Stimulated activated naive CD4-positive, alpha-beta T cell treated with Interleukin-2 at 50 U/mL for 16 hours (primary cell): ENCODE measurements at regions not wholly inside any gene's neighbourhood (a gene's known extent, or its start where the extent isn't known, plus 50 kb on each side); places are given as distances from the start of the nearest gene placed in this dataset.

Experiments used
- DNase-seq: peaks from one replicate; lab custom pipeline; 2025; lab: John Stamatoyannopoulos, UW

DNA sequence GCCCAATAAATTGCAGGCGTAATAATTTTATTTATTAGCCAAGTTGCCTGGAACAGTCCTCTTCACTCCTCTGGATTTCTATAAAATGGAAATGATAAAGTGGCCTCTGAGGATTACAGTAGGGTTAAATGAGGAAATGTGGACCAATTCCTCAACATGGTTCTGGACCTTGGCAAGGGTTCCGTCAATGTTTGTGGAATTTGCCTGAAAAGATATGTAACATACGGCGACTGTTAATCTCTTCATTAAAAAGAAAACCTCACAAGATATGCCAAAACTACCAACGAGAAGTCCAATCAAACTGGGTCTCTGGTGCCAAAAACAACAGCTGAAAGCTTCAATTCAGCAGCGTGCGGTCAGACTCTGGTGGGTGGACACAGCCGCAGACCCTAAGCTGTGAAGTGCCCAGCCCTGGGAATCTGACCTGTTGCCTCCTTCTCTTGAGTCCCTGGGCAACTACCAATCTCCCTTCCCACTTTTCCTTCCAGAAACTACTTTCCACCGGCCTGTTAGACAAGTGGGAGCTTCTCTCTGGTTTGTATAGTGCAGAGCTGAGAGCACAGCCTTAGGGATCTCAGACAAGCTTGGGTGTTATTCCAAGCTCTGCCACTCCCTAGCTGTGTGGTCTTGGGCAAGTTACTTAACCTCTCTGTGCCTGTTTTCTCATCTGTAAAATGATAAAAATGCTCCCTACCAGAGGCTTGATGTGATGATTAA, 190.5 kb upstream of the GSC start:
- DNase-seq = no peak

DNA sequence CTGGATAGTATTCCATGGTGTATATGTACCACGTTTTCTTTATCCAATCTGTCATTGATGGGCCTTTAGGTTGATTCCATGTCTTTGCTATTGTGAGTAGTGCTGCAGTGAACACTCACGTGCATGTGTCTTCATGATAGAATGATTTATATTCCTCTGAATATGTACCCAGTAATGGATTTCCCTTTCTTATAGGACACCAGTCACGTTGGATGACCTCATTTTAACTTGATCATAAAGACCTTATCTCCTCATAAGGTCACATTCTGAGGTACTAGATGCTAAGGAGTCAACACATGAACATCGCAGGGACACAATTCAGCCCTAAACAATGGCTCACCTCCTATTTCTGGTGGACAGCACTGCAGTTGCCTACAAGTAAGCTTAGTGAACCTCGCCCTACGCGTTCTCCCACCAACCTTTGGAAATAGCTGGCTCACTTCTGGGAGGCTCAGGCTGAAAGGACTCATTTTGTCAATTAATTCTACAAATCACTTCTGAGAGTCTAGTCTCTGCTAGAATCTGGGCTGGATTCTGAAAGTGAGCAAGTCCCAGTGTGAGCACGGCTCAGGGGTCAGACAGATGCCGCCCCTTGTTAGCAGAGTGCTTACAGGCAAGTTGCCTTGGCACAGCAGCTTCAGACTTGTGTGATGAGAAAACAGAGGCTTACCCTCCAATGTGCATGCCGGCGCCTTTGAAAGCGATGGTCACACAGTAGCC, 183.8 kb upstream of the GSC start:
- no peak for DNase-seq

DNA sequence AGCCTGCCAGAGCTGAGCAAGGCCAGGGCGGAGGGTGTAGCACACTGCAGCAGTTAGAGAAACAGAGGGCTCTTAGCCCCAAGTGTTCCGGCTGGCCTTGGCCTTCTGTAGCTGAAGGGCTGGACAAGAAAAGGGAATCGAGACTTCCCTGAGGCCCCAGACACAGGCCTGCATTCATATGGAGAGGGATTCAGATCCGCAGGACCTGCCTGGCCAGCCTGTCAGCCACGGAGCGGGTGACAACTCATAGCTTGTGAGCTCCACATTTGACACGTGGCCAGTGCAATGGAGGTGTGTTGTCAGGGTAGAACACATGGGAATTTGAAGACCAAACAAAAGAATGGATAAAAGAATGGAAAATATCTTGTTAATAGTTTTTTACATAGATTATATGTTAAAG, 182.2 kb upstream of the GSC start:
- DNase-seq = no peak

DNA sequence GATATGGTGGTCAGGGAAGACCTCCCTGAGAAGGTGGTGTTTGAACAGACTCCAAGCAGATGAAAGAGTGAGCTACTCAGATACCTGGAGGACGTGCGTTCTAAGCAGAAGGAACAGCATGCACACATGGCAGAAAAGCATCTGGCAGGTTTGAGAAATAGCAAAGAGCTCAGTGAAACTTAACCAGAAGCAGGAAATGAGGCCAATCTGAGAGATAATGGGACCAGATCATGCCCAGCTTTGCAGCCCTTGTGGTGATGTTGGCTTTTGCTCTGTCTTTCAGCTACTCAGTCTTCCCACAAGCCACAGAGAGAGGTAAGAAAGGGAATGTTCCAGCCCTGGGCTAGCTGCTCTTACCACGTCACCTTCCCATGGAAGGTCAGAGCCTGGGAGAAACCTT, 176.3 kb upstream of the GSC start:
- no peak for DNase-seq

DNA sequence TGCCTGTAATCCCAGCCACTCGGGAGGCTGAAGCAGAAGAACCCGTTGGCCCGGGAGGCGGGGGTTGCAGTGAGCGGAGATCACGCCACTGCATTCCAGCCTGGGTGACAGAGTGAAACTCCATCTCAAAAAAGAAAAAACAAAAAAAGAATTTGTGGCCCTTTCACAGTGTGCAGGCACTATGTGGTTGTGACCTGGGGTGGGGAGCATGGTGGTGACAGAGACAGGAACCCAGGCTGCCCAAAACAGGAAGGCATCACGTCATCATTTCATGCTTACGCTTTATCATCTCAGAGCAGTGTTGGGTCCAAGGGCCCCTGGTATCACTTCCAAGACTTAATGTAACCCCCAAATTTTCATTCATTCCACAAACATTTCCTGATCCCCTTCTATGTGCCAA, 175.7 kb upstream of the GSC start:
- peak; percentile 10 for DNase-seq

DNA sequence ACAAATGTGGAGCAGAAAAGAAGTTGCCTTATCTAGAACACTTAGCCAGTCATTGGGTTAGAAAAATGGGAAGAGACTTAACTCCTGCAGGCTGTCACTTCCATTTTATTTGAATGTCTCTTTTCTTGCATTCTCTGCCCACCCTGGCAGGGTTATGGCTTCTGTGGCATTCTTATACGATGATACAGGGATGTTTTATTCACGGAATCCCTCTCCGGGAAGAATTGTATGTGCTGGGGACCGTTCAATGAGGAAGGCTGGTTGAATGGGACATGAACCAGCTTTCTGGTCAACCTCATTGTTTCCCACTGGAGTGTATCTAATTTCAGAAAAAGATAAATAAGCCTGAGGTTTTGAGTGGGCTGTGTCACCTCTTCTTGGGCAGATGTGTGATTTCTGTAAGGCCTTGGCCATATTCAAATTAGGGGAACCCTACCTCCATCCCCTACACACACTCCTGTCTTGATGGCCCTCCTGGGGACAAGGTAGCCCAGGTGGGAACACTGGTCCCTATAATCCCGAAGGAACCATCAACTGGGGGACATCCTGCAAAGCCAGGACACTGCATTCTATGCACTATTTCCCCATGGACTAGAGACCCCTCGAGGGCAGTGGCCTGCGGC, 174.8 kb upstream of the GSC start:
- no peak for DNase-seq

DNA sequence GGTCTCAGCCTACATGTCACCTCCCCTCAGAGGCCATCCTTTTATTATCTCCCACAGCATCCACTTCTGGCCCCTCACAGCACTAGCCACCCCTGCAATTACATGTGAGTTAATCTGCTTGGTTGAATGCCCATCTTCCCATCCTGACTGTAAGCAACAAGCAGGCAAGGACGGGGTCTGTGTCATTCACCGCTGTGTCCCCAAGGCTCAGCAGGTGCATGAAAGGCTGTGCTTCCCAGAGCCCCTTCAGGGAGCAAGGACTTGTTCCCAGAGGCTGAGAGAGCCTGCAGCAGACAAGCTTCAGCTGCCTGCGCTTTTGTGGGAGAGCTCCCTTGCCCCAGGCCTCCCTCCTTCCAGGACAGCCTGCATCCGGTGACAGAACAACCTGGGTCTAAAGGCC, 172.7 kb upstream of the GSC start:
- no peak for DNase-seq

DNA sequence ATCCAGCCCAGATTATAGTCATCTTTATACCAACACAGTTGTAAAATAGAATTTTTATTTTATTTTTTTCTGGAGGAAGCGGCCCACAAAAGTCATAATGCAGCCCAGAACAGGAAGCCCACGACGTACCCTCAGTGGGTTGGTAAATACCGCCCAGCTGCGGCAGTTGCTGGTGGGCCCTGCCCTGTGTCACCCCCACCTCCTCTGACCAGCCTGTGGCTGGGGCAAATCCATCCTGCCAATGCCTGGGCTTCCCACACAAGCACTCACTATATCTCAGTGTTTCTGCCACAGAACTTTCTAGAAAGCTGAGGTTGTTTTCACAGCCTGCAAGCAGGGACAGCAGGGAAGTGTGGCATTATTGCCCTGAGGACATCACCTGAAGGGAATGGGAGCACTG, 171.4 kb upstream of the GSC start:
- no peak for DNase-seq

DNA sequence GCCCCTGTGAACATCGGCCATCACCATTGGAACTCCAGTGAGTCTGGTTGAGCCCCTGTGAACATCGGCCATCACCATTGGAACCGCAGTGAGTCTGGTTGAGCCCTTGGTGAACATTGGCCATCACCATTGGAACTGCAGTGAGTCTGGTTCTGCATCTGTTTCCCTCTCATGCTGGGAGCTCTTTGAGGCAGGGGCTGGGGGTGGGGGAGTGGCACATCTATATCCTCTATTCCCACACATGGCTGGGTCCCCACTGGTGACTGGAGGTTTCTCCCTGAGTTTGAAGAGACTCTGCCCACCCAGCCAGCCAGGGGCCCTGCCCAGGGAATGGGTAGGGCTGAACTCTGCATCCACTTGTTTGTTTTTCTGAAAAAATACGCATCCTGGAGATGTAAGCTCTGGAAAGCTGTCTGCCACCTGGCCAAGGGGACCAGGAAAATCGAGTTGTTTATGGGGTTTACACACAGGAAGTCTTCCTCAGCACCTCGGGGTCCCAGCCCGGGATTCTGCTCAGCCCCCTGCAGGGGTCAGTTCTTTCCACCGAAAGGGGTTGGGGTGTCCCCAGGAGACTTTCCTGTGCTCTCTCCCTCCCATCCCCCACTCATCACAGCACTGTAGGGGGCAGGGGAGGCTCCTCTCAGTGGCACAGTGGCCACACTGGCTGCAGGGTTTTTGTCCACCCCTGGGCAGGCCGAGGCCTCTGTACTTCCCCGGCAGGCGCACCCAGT, 170.5 kb upstream of the GSC start:
- DNase-seq = no peak

DNA sequence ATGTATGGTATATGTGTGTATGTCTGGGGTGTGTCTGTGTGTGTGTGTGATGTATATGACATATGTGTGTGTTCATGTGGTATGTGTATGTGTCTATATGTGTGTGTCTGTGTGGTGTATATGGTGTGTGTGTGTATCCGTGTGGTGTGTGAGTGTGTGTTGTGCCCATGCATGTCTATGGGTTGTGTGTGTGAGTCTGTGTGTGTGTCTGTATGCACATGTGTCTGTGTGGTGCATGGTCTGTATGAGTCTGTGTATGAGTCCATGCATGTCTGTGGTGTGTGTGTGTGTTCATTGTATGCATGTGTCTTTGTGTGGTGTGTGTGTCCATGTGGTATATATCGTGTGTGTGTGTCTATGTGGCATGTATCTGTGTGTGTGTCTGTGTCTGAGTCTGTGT, 168.1 kb upstream of the GSC start:
- no peak for DNase-seq

DNA sequence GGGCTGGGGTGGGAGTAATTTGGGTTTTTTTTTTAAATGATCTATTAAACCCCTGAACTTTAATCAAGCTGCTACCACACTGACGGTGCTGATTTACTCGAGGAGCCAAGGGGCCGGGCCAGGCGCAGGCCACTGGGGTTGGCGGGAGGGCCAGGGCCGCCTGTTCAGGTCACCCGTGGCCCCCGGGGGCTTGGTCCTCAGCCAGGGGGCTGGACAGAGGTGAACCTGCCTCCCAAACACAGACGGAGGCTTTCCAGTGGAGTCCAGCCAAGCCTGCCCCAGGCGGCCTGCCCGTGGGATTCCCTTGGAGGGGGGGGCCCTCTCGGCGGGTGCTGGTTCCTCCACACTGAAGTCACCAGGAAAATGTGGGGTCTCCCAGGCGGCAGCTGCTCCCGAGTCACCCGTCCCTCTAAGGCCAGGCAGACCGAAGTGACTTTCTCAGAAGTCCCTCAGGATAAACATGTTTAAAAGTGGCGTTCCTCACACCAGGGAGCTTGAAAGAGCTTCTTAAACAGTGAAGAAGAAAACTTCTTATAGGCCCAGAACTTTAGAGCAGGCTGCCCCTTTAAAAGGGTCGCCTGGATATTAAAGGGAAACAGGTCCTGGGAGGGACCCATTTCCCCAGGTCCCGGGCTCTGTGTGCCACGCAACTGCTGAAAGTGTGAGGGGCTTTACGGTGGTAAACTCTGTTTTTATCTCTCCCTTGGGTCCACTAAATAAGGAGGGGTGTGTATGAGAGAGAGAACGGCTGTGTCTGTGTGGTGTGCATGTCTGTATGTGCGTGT, 167.2 kb upstream of the GSC start:
- DNase-seq = no peak

DNA sequence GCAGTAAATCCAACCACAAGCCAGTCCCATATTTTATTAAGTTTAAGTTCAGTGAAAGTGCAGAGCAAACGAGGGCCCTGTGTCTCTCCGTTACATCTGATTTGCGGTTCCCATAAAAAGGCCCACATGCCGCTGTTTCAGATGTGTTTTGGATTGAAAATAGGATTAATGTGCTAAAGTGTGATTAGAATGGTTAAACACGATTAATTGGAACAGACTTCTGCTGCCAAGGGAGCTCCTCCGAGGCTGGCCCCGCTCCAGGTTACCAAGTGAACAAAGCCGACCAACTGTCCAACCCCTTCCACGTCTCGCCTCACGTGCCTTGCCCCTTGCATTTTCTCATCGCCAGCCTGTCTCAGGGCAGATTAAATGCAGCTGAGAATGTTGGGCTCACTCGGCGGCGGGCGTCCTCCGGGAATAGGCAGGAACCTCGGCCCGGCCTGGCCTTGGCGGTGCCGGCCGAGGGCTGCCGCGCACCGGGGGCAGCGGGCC, 166.5 kb upstream of the GSC start:
- DNase-seq = no peak

DNA sequence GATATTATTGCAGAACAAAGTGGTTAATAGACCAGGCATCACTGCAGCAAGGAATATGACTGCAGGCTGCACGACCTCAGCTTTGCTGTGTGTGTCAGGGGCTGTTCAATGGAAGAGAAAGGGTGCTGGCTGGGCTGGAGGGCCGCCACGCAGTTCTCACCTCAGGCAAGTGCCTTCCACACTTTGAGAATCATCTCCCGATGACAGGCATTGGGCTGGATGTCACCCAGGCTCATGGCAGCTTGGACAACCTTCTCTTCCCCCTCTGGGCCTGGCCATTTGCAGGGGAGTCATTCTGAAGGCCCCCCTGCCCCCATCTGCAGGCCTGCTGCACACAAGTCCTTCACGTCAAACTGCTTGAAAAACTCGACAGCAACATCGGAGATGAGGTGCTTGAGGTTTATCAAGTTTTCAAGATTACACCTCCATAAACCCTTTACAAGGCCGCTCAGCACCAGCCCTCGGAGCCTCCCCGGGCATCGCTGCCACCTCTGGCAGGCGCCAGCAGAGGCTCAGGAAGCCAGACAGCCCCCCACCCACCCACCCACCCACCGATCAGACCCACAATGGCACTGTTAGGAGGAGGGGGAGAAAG, 165.9 kb upstream of the GSC start:
- no peak for DNase-seq

DNA sequence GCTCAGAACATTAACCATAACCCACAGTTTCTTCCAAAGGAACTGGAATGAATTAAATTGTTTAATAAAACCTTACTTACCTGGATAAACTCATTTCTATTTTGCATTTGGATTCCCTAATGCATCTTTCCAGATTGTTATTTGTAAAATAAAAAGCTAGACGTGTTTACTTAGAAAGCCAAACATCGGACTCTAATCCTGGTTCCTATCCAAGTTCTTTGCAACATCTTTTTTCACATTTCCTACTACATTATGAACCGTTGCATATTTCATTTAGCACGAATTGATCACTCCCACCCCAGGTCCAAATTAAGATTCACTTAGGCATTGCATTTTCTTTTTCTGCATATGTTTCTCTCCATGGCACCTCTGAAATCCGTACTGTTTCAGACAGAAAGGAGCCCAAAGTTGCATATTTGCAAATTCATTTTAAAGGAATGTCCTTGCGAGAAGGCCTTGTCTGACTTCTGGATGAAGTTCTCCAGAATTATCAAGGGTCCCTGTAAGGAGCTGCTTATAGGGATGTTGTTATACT, 164.4 kb upstream of the GSC start:
- DNase-seq = no peak

DNA sequence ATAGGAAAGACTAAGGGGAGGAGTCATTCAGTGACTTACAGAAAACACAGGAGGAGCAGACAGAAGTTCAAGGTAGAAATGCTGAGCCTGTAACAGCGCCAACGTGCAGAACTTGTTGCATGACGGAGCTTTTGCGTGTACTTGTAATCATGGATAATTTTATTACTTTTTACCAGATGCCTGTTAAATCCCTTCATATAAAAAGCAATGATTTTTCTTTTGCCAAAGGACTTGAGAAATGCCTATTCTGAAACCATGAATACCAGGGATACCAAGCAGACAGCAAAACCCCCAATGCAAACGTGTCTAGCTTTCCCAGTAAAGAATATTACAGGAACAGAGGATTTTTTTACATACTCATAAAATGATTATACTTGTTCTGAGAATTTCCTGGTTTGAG, 163.6 kb upstream of the GSC start:
- no peak for DNase-seq

DNA sequence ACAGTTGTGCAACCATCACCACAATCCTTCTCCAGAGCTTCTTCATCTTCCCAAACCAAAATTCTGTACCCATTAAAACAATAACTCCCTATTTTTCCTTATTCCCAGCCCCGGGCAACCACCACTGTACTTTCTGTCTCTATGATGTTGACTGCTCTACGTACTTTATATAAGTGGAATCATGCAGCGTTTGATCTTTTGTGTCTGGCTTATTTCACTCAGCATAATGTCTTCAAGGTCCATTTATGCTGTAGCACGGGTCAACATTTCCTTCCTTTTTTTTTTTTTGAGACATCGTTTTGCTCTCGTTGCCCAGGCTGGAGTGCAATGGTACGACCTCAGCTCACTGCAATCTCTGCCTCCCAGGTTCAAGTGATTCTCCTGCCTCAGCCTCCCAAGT, 162.7 kb upstream of the GSC start:
- no peak for DNase-seq

DNA sequence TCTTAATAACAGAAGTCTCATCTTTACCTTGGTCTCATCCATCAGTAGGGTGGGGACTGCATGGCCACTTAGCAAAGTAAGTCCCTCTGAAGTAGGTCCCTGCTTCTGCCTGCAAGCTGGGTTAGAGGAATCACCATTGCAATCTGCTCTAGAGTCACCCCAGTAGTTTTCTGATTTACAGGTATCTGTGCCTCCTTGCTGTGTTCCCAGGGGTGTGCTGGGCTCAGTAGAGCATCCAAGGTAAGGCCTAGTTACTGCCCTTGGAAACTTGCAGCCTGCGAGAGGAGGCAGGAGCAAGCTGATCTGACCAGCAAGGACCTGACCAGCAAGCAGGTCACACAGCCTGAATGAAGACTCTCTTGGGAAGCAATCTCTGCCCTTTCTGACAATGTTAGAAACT, 160.8 kb upstream of the GSC start:
- DNase-seq = no peak

DNA sequence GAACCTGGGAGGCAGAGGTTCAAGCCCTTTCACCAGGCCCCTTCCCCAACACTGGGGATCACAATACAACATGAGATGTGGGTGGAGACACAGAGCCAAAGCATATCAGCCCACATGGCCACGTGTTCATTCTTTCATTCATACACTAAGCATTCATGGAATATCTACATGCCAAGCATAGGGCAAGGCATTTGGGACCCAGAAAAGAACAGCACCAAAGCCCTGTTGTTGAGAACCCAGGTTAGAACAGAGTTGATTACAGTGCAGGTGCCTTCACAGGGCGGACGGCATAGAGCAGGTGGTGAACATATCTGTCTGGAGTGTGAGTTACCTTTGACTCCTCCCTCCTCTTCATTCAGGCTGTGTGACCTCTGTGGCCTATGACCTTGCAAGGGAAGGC, 159.4 kb upstream of the GSC start:
- no peak for DNase-seq

DNA sequence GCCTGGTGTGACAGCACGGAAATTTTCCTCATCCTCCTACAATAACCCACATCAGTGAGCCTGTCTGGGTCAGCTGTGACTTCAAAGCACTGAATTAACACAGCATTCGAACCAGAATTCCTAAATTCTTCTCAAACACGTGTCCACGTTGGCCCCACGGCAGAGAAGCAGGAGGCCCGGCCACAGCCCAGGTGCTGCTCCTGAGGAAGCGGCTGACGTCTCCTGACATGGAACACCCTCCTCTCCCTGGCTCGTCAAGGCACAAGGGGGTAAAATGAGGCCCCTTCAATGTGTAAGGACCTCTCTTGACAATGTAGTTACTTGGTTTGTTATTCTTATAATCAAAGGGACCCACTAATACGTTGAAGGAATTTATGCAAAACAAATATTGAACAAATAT, 156.3 kb upstream of the GSC start:
- no peak for DNase-seq

DNA sequence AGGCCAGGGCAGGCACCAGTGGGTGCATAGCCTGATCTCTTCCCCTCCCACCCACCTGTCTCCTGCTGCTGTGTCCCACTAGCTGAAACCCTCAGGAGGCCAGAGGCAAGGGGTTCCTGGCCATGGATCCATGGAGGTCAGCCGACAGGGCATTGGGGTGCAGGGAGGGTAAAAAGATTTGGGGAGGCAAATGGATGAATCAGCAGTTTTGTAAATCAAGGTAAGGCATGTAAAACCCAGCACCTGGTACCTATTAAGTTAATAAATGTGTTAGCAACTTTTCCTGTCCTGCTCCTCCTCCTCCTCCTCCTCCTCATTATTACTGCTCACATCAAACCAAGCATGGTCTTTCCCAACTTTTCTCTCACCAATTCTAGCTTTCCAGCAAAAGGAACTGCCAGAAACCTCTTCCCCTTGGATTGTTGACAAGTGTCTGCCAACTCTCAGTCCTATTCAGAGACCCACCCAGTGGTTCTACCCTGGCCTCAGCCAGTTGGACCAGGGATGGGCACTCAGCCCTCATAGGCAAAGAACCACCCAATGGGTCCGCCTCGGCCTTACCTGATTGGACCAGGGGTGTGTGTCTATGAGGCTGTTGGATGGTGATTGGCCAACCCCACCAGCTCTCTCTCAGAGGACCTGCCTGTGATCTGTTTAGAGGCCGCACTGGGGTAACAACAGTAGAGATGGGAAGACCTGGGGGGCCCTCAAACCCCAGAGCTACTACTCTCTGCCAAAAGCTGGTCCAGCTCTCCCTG, 155.7 kb upstream of the GSC start:
- DNase-seq = no peak
